MM.1S (cell line): ENCODE measurements at regions not wholly inside any gene's neighbourhood (a gene's known extent, or its start where the extent isn't known, plus 50 kb on each side); places are given as distances from the start of the nearest gene placed in this dataset.

Experiments used
- DNase-seq: peaks from one replicate; pipeline ENCODE4 v3.0.0-alpha.2; 2015
- H2AFZ ChIP-seq: fragments of 300-600 bp; sonication (generic); 2 replicates; pipeline ENCODE4 v1.6.0; 2016; ENCODE audit warnings: antibody characterized with exemption, low read length
- H3F3A ChIP-seq: fragments of 300-600 bp; sonication (generic); 2 replicates; pipeline ENCODE4 v1.6.1; 2016; ENCODE audit warnings: mild to moderate bottlenecking, antibody characterized with exemption, low read length, moderate library complexity, mixed read lengths; ENCODE audit not compliant: insufficient read depth
- H3K27ac ChIP-seq: fragments of 300-600 bp; sonication (generic); 2 replicates; pipeline ENCODE4 v1.5.1; 2016; ENCODE audit warnings: mild to moderate bottlenecking, low read length
- H3K27me3 ChIP-seq: fragments of 300-600 bp; sonication (generic); replicated peaks from 2 replicates; pipeline ENCODE4 v1.6.0; 2016; ENCODE audit warnings: low read length; ENCODE audit not compliant: insufficient read depth
- H3K36me3 ChIP-seq: fragments of 300-600 bp; sonication (generic); replicated peaks from 2 replicates; pipeline ENCODE4 v1.6.1; 2016; ENCODE audit warnings: mild to moderate bottlenecking, low read length, mixed read lengths; ENCODE audit not compliant: insufficient read depth
- H3K4me1 ChIP-seq: fragments of 300-600 bp; sonication (generic); 2 replicates; pipeline ENCODE4 v1.6.1; 2016; ENCODE audit warnings: low read length, mixed read lengths
- H3K4me2 ChIP-seq: fragments of 300-600 bp; sonication (generic); 2 replicates; pipeline ENCODE4 v1.6.0; 2016; ENCODE audit warnings: low read depth, low read length
- H3K4me3 ChIP-seq: fragments of 300-600 bp; sonication (generic); 2 replicates; pipeline ENCODE4 v1.5.1; 2016; ENCODE audit warnings: low read length, mixed read lengths
- H3K79me2 ChIP-seq: fragments of 300-600 bp; sonication (generic); 2 replicates; pipeline ENCODE4 v1.6.1; 2016; ENCODE audit warnings: mixed run types, low read length, mixed read lengths
- H3K9ac ChIP-seq: fragments of 300-600 bp; sonication (generic); 2 replicates; pipeline ENCODE4 v1.6.1; 2016; ENCODE audit warnings: low read length, mixed read lengths
- H3K9me2 ChIP-seq: fragments of 300-600 bp; sonication (generic); replicated peaks from 2 replicates; pipeline ENCODE4 v1.6.1; 2016; ENCODE audit warnings: mild to moderate bottlenecking, low read length, mixed read lengths; ENCODE audit not compliant: insufficient read depth
- H3K9me3 ChIP-seq: fragments of 300-600 bp; sonication (generic); replicated peaks from 2 replicates; pipeline ENCODE4 v1.6.1; 2016; ENCODE audit warnings: mild to moderate bottlenecking, low read length, mixed read lengths; ENCODE audit not compliant: insufficient read depth
- H4K20me1 ChIP-seq: fragments of 300-600 bp; sonication (generic); 2 replicates; pipeline ENCODE4 v1.6.1; 2016; ENCODE audit warnings: mild to moderate bottlenecking, low read length, moderate library complexity, mixed read lengths; ENCODE audit not compliant: insufficient read depth
- EZH2 ChIP-seq: fragments of 300-600 bp; sonication (generic); optimal IDR thresholded peaks from 2 replicates; pipeline ENCODE3; 2017; ENCODE audit warnings: low read depth, mild to moderate bottlenecking, antibody characterized with exemption, low read length, mixed read lengths
- EZH2phosphoT487 ChIP-seq: fragments of 300-600 bp; sonication (generic); IDR thresholded peaks from 2 replicates; pipeline ENCODE4 v1.6.1; 2018; ENCODE audit warnings: antibody characterized with exemption, low read length
- TF ChIP-seq, protein P1 (sequence below): fragments of 300-600 bp; sonication (generic); IDR thresholded peaks from 2 replicates; pipeline ENCODE4 v1.5.1; 2016; ENCODE audit warnings: antibody characterized with exemption, low read length, mixed read lengths

DNA sequence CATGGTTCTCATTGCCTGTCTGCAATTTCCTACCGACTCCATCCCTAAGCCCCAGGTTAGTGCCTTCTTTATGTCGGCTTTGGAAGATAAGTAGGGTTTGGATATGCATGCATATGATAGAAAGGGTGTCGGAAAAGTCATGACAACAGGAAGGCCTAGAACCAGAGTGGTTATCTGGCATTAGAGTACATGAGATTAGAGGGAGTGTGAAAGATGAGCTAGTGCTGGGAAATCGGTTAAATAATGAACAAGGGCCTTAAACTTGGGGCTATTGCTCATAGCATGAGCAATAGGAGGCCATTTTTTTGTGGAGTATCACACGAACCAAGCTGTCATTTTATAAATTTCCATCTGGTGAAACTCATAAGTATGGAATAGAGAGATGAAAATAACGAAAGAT, 54.0 kb upstream of the LPP start:
- no peaks in the 10 kb centered on the region for H3K9me3 ChIP-seq
- H3K36me3 ChIP-seq, result no peaks in the 10 kb centered on the region
- no peak for DNase-seq
- no peaks in the 10 kb centered on the region for H3K79me2 ChIP-seq
- H4K20me1 ChIP-seq, result no peaks in the 10 kb centered on the region
- H2AFZ ChIP-seq, result no peak overlapping the region
- H3K9ac ChIP-seq, result no peak overlapping the region
- no peak overlapping the region for H3K4me3 ChIP-seq
- no peak overlapping the region for H3K27ac ChIP-seq
- H3K4me1 ChIP-seq, result no peaks in the 10 kb centered on the region
- no peak overlapping the region for H3K4me2 ChIP-seq
- H3K27me3 ChIP-seq, result no peaks in the 10 kb centered on the region
- TF ChIP-seq EZH2phosphoT487 (no peak), EZH2 (no peak)
- TF ChIP-seq, protein P1, sequence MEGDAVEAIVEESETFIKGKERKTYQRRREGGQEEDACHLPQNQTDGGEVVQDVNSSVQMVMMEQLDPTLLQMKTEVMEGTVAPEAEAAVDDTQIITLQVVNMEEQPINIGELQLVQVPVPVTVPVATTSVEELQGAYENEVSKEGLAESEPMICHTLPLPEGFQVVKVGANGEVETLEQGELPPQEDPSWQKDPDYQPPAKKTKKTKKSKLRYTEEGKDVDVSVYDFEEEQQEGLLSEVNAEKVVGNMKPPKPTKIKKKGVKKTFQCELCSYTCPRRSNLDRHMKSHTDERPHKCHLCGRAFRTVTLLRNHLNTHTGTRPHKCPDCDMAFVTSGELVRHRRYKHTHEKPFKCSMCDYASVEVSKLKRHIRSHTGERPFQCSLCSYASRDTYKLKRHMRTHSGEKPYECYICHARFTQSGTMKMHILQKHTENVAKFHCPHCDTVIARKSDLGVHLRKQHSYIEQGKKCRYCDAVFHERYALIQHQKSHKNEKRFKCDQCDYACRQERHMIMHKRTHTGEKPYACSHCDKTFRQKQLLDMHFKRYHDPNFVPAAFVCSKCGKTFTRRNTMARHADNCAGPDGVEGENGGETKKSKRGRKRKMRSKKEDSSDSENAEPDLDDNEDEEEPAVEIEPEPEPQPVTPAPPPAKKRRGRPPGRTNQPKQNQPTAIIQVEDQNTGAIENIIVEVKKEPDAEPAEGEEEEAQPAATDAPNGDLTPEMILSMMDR, result no peak
- no peaks in the 10 kb centered on the region for H3K9me2 ChIP-seq
- H3F3A ChIP-seq, result no peaks in the 10 kb centered on the region

DNA sequence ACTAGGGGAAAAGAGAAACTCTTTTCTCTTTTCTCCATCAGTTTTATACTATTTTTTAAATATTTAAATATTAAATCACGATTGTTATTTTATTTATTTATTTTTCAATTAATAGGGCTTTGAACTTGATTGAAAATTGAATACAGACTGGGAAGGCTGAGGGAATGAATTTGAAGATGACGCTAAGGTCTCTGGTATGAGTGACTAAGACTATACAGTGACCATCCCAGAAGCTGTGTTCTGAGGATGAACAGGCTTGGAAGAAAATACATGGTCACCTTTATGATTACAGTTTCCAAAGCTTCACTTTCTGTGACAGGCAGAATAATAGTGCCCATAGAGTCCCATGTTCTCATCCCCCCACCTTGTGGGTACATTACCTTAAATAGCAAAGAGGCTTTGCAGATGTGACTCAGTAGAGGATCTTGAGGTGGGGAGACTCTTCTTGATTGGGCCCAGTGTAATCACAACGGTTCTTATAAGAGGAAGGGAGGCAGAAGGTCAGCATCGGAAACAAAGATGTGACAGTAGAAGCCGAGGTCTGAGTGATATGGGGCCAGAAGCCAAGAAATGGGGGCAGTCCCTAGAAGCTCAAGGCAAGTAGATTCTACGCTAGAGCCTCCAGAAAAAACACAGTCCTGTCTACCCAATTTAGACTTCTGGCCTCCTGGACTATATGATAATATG, 51.0 kb upstream of the LPP start:
- no peaks in the 10 kb centered on the region for H3K79me2 ChIP-seq
- no peaks in the 10 kb centered on the region for H3F3A ChIP-seq
- no peaks in the 10 kb centered on the region for H3K36me3 ChIP-seq
- no peaks in the 10 kb centered on the region for H4K20me1 ChIP-seq
- H3K27me3 ChIP-seq, result no peaks in the 10 kb centered on the region
- TF ChIP-seq EZH2phosphoT487, result no peak
- TF ChIP-seq, protein P1, result no peak
- TF ChIP-seq EZH2, result no peak
- H3K9ac ChIP-seq, result no peak overlapping the region
- no peaks in the 10 kb centered on the region for H3K9me2 ChIP-seq
- DNase-seq, result no peak
- H3K27ac ChIP-seq, result no peak overlapping the region
- no peaks in the 10 kb centered on the region for H3K9me3 ChIP-seq
- H3K4me2 ChIP-seq, result no peak overlapping the region
- H2AFZ ChIP-seq, result no peak overlapping the region
- no peaks in the 10 kb centered on the region for H3K4me1 ChIP-seq
- no peak overlapping the region for H3K4me3 ChIP-seq

DNA sequence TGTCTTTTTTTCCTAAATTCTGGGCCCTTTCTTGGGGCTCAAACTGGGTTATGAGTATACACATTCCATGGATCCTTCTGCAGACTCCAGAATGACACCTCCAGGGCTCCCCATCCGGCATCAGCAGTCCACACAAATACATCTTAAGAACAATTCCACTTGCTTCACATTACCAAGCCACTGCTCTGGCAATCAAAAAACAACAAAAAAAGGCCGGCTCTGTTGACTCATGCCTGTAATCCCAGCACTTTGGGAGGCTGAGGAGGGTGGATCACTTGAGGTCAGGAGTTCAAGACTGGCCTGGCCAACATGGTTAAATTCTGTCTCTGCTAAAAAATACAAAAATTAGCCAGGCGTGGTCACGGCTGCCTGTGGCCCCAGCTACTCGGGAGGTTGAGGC, 49.9 kb upstream of the LPP start:
- no peaks in the 10 kb centered on the region for H3K79me2 ChIP-seq
- no peaks in the 10 kb centered on the region for H3K9me2 ChIP-seq
- H3K9ac ChIP-seq, result no peak overlapping the region
- DNase-seq, result no peak
- H3K36me3 ChIP-seq, result no peaks in the 10 kb centered on the region
- no peaks in the 10 kb centered on the region for H4K20me1 ChIP-seq
- no peaks in the 10 kb centered on the region for H3K27me3 ChIP-seq
- no peak overlapping the region for H3K27ac ChIP-seq
- H3K4me3 ChIP-seq, result no peak overlapping the region
- H2AFZ ChIP-seq, result no peak overlapping the region
- H3K9me3 ChIP-seq, result no peaks in the 10 kb centered on the region
- H3K4me1 ChIP-seq, result no peaks in the 10 kb centered on the region
- no peak overlapping the region for H3K4me2 ChIP-seq
- TF ChIP-seq EZH2 (no peak), EZH2phosphoT487 (no peak)
- TF ChIP-seq, protein P1, result no peak
- H3F3A ChIP-seq, result no peaks in the 10 kb centered on the region
